ENCODE measurements at regions not wholly inside any gene's neighbourhood (a gene's known extent, or its start where the extent isn't known, plus 50 kb on each side); places are given as distances from the start of the nearest gene placed in this dataset.

GRCh38 chr3:22450786-22451400 is 699.9 kb upstream of the ZNF385D start:
- H3K9ac ChIP-seq (replicated peaks in 1 of 4; ENCODE audit: extremely low read depth in 1 of 4, low read depth in 3 of 4, low read length in 3 of 4) = no peak overlapping the region
- H3K4ac ChIP-seq (replicated peaks; ENCODE audit: insufficient read length, low read depth, low read length) = no peak overlapping the region
- H2BK120ac ChIP-seq (replicated peaks; ENCODE audit: low read depth, low read length) = no peak overlapping the region
- H2AK5ac ChIP-seq (ENCODE audit: low read depth, low read length) = no peak overlapping the region
- no peak overlapping the region for H3K18ac ChIP-seq (ENCODE audit: extremely low read depth, low read length)
- FAIRE-seq (no peak), DNase-seq (ENCODE audit: low read depth in 1 of 2, low spot score in 2 of 2) (no peak)
- H3K4me3 ChIP-seq (ENCODE audit: extremely low read depth in 1 of 4, insufficient read depth in 2 of 4, low read depth in 3 of 4, low read length in 4 of 4) = no peak overlapping the region
- no peak overlapping the region for H4K8ac ChIP-seq (ENCODE audit: extremely low read depth, insufficient read depth, low read length)
- no peak overlapping the region for H3K23ac ChIP-seq (ENCODE audit: insufficient read length)
- H3K56ac ChIP-seq (replicated peaks; ENCODE audit: insufficient read length, low read depth, low read length) = no peak overlapping the region
- POLR2A ChIA-PET (ENCODE audit: partially characterized antibody) = no interaction called here
- H4K20me1 ChIP-seq (replicated peaks in 1 of 2; ENCODE audit: control insufficient read depth in 1 of 2, insufficient read depth in 2 of 2, low read length in 2 of 2) = no peaks in the 10 kb centered on the region
- no peaks in the 10 kb centered on the region for H3K79me2 ChIP-seq (ENCODE audit: control insufficient read depth in 1 of 2, insufficient read depth in 2 of 2, low read length in 2 of 2)
- no peaks in the 10 kb centered on the region for H3K27me3 ChIP-seq (replicated peaks in 1 of 4; ENCODE audit: control insufficient read depth in 3 of 4, extremely low read depth in 1 of 4, insufficient read depth in 3 of 4, low read length in 3 of 4)
- H3K4me2 ChIP-seq (ENCODE audit: insufficient read depth in 1 of 2, low read depth in 2 of 2, low read length in 2 of 2) = no peak overlapping the region
- no peaks in the 10 kb centered on the region for H3K79me1 ChIP-seq (ENCODE audit: low read depth, low read length)
- no peaks in the 10 kb centered on the region for H3K9me3 ChIP-seq (ENCODE audit: insufficient read depth in 2 of 2, low read depth in 1 of 2, low read length in 1 of 2)
- CTCF ChIA-PET (ENCODE audit: partially characterized antibody) = interaction anchor here (0.8 kb wide), 1 partner anchor 11 kb away, joined by 3 read pairs; no protein-coding TSS in a partner anchor
- H2BK12ac ChIP-seq (ENCODE audit: low read depth, low read length) = no peak overlapping the region
- H3K27ac ChIP-seq (ENCODE audit: low read depth, low read length) = no peak overlapping the region
- H2BK20ac ChIP-seq (ENCODE audit: low read length) = no peak overlapping the region
- H3K14ac ChIP-seq (ENCODE audit: insufficient read length) = no peak overlapping the region
- no peaks in the 10 kb centered on the region for H3K23me2 ChIP-seq (ENCODE audit: low read depth, low read length)
- H2BK5ac ChIP-seq (ENCODE audit: low read depth, low read length) = no peak overlapping the region
- H3K36me3 ChIP-seq (ENCODE audit: control insufficient read depth in 2 of 4, insufficient read depth in 4 of 4, low read length in 3 of 4) = no peaks in the 10 kb centered on the region
- no peak overlapping the region for H4K91ac ChIP-seq (replicated peaks; ENCODE audit: insufficient read length, low read length)
- H4K5ac ChIP-seq (ENCODE audit: insufficient read length, low read depth, low read length) = no peak overlapping the region
- no peak for TF ChIP-seq EGR1 (IDR thresholded peaks at IDR 0.05; ENCODE audit: borderline replicate concordance, low read depth, low read length)
- no peak for TF ChIP-seq TAF1 (IDR thresholded peaks at IDR 0.05; ENCODE audit: low read depth, low read length)
- TF ChIP-seq MAX (IDR thresholded peaks at IDR 0.05) = no peak
- TF ChIP-seq EP300 (IDR thresholded peaks at IDR 0.05; ENCODE audit: borderline replicate concordance in 1 of 2, low read depth in 2 of 2, low read length in 2 of 2) = no peak
- TF ChIP-seq HDAC2 (IDR thresholded peaks at IDR 0.05; ENCODE audit: borderline replicate concordance in 1 of 2, low read depth in 2 of 2, low read length in 2 of 2) = no peak
- TF ChIP-seq POLR2AphosphoS5 (IDR thresholded peaks at IDR 0.05; ENCODE audit: low read depth, low read length) = no peak
- TF ChIP-seq KDM4A (IDR thresholded peaks at IDR 0.05; ENCODE audit: low read depth, low read length, severe bottlenecking) = no peak
- H2AFZ ChIP-seq (ENCODE audit: low read length) = peak overlapping the region; percentile 47; the same call in 1 of the 2 replicates
- H3K4me1 ChIP-seq (replicated peaks in 1 of 4; ENCODE audit: control insufficient read depth in 3 of 4, insufficient read depth in 4 of 4, low read length in 3 of 4) = no peaks in the 10 kb centered on the region
- no peak overlapping the region for H2BK15ac ChIP-seq (ENCODE audit: low read length)
- WGBS, 2 experiments (ENCODE audit: extremely low coverage in 1 of 2, insufficient coverage in 1 of 2, insufficient read length in 1 of 2, insufficient replicate concordance in 2 of 2, low coverage in 1 of 2, low lambda C conversion rate in 2 of 2, missing lambda C conversion rate in 1 of 2) = 94% methylated on average over 5 of the region's 5 CpGs; no CpG with 5 or more reads in 1 of the 2 experiments

Data from H1 (cell line).